HG03571 (cell line): ENCODE measurements at regions not wholly inside any gene's neighbourhood (a gene's known extent, or its start where the extent isn't known, plus 50 kb on each side); places are given as distances from the start of the nearest gene placed in this dataset.
A peak's percentile ranks its signal among the peaks of the same experiment; 100 is the strongest.
"Not testable (repeated sequence)": the region's sequence is repeated elsewhere in the genome, so short reads cannot be mapped to it uniquely, and the experiment has no call there.

ENCODE experiments used
- ATAC-seq: cut with Tn5 transposase; IDR thresholded peaks from one replicate; pipeline ENCODE4 v1.9.1; 2021; ENCODE audit not compliant: unreplicated experiment

GRCh38 chr7:66456431-66456830, 172.2 kb upstream of the KCTD7 start:
- ATAC-seq, result not testable (repeated sequence)

GRCh38 chr7:66458991-66459390, 169.7 kb upstream of the KCTD7 start:
- not testable (repeated sequence) for ATAC-seq

- not testable (repeated sequence) for ATAC-seq
Measured at GRCh38 chr7:66459783-66460413, 168.8 kb upstream of the KCTD7 start.

- no peak for ATAC-seq
Measured at GRCh38 chr7:66460921-66461361, 167.7 kb upstream of the KCTD7 start.

GRCh38 chr7:66461397-66461796, 167.3 kb upstream of the KCTD7 start:
- not testable (repeated sequence) for ATAC-seq

GRCh38 chr7:66462831-66463230, 165.8 kb upstream of the KCTD7 start:
- not testable (repeated sequence) for ATAC-seq

GRCh38 chr7:66464059-66464458, 164.6 kb upstream of the KCTD7 start:
- no peak for ATAC-seq

GRCh38 chr7:66466081-66466600, 162.5 kb upstream of the KCTD7 start:
- ATAC-seq, result no peak

GRCh38 chr7:66467887-66468286, 160.8 kb upstream of the KCTD7 start:
- no peak for ATAC-seq

GRCh38 chr7:66473064-66473463, 155.6 kb upstream of the KCTD7 start:
- ATAC-seq, result not testable (repeated sequence)

GRCh38 chr7:66474441-66474840, 154.2 kb upstream of the KCTD7 start:
- ATAC-seq, result no peak

- ATAC-seq, result not testable (repeated sequence)
Measured at GRCh38 chr7:66476056-66476455, 152.6 kb upstream of the KCTD7 start.

- ATAC-seq, result not testable (repeated sequence)
Measured at GRCh38 chr7:66477822-66478397, 150.8 kb upstream of the KCTD7 start.

- not testable (repeated sequence) for ATAC-seq
Measured at GRCh38 chr7:66481229-66481628, 147.5 kb upstream of the KCTD7 start.

GRCh38 chr7:66489065-66489464, 139.6 kb upstream of the KCTD7 start:
- ATAC-seq, result not testable (repeated sequence)

GRCh38 chr7:66489741-66490140, 138.9 kb upstream of the KCTD7 start:
- ATAC-seq, result not testable (repeated sequence)

- not testable (repeated sequence) for ATAC-seq
Measured at GRCh38 chr7:66490979-66491378, 137.7 kb upstream of the KCTD7 start.

GRCh38 chr7:66492405-66492804, 136.3 kb upstream of the KCTD7 start:
- ATAC-seq, result not testable (repeated sequence)

GRCh38 chr7:66493235-66494205, 135.2 kb upstream of the KCTD7 start:
- ATAC-seq, result peak; percentile 96

- no peak for ATAC-seq
Measured at GRCh38 chr7:66497346-66497745, 131.3 kb upstream of the KCTD7 start.

GRCh38 chr7:66500087-66500486, 128.6 kb upstream of the KCTD7 start:
- no peak for ATAC-seq
